Lung (tissue), 11 donors: ENCODE measurements at regions not wholly inside any gene's neighbourhood (a gene's known extent, or its start where the extent isn't known, plus 50 kb on each side); places are given as distances from the start of the nearest gene placed in this dataset.

Source experiments
- ATAC-seq: fragments of 200-7000 bp; cut with Tn5 transposase; one replicate; pipeline ENCODE4 v1.9.1; 2020; ENCODE audit warnings: moderate number of reproducible peaks; ENCODE audit not compliant: insufficient read depth, low FRiP score
- DNase-seq, 3 donors: peaks; one replicate each; pipeline ENCODE4 v3.0.0-alpha.2; 2013 to 2017
- H3K27ac ChIP-seq, 2 donors: one replicate each; pipeline ENCODE4 v1.5.1; 2013; ENCODE audit warnings: mild to moderate bottlenecking in 2 of 2, moderate library complexity in 2 of 2, control low read depth in 1 of 2, inconsistent platforms in 1 of 2, low read depth in 1 of 2, low read length in 1 of 2
- H3K27me3 ChIP-seq, 3 donors: one replicate each; pipeline ENCODE4 v1.5.1; 2013; ENCODE audit warnings: low read length in 2 of 3; ENCODE audit not compliant: control insufficient read depth in 3 of 3, insufficient read depth in 3 of 3
- H3K36me3 ChIP-seq, 4 donors: one replicate each; pipeline ENCODE4 v1.5.1; 2013; ENCODE audit warnings: low read length in 4 of 4, mild to moderate bottlenecking in 1 of 4, moderate library complexity in 1 of 4; ENCODE audit not compliant: control insufficient read depth in 4 of 4, insufficient read depth in 4 of 4
- H3K4me1 ChIP-seq, 5 donors: one replicate each; pipeline ENCODE4 v1.5.1; 2013; ENCODE audit warnings: low read length in 5 of 5, mild to moderate bottlenecking in 2 of 5, moderate library complexity in 1 of 5; ENCODE audit not compliant: control insufficient read depth in 5 of 5, insufficient read depth in 5 of 5
- H3K4me3 ChIP-seq: one replicate; pipeline ENCODE4 v1.5.1; 2013; ENCODE audit warnings: mild to moderate bottlenecking, control low read depth, moderate library complexity
- H3K9ac ChIP-seq, 2 donors: one replicate each; pipeline ENCODE4 v1.5.1; 2013; ENCODE audit warnings: low read length in 2 of 2, control low read depth in 1 of 2; ENCODE audit not compliant: insufficient read depth in 1 of 2
- H3K9me3 ChIP-seq, 4 donors: one replicate each; pipeline ENCODE4 v1.5.1; 2013; ENCODE audit warnings: low read length in 3 of 4, mild to moderate bottlenecking in 1 of 4, moderate library complexity in 1 of 4; ENCODE audit not compliant: control insufficient read depth in 4 of 4, insufficient read depth in 3 of 4
- CTCF ChIP-seq: IDR thresholded peaks from 2 replicates; pipeline ENCODE4 v1.5.1; 2012; ENCODE audit warnings: mild to moderate bottlenecking; ENCODE audit errors: control extremely low read depth, extremely low read depth
- WGBS, 2 donors: extraction: QIAGEN DNeasy Blood & Tissue Kit; methylation state at CpG; one replicate each; pipeline ENCODE4 v1.1.7; 2013; 5-methylcytosine and 5-hydroxymethylcytosine counted together
- donor health status: control.
- donor health status: control.
- donor health status: Bipolar disorder and iron deficiency.
- donor health status: healthy.
- donor health status: DM: yes; HTN: yes; CAD: no.

- WGBS, 2 donors = 42 to 63% methylated on average over 2 of the region's 2 CpGs
- no peak for TF ChIP-seq CTCF
- no peak overlapping the region for H3K9ac ChIP-seq
These were observed 110.0 kb upstream of the ETAA1 start for GRCh38 chr2:67286981-67287759.

GRCh38 chr2:67289271-67289670, 107.9 kb upstream of the ETAA1 start:
- H3K4me1 ChIP-seq = peaks cover 0 to 2% (median 0%) of the 10 kb centered on the region in 5 donors
- TF ChIP-seq CTCF = no peak
- ATAC-seq (no peak), DNase-seq (no peak)
- H3K36me3 ChIP-seq = no peaks in the 10 kb centered on the region
- 73 to 81% methylated on average over 2 of the region's 2 CpGs for WGBS, 2 donors
- no peaks in the 10 kb centered on the region for H3K9me3 ChIP-seq
- no peak overlapping the region for H3K27ac ChIP-seq
- H3K9ac ChIP-seq = no peak overlapping the region
- no peak overlapping the region for H3K4me3 ChIP-seq
- H3K27me3 ChIP-seq = no peaks in the 10 kb centered on the region

More at GRCh38 chr2:67286981-67287759, 110.0 kb upstream of the ETAA1 start:
- DNase-seq (no peak), ATAC-seq (no peak)
- H3K27me3 ChIP-seq = no peaks in the 10 kb centered on the region
- peaks cover 0 to 7% (median 3%) of the 10 kb centered on the region in 5 donors for H3K4me1 ChIP-seq
- no peaks in the 10 kb centered on the region for H3K36me3 ChIP-seq
- no peak overlapping the region for H3K27ac ChIP-seq
- H3K4me3 ChIP-seq = no peak overlapping the region
- H3K9me3 ChIP-seq = no peaks in the 10 kb centered on the region

DNA sequence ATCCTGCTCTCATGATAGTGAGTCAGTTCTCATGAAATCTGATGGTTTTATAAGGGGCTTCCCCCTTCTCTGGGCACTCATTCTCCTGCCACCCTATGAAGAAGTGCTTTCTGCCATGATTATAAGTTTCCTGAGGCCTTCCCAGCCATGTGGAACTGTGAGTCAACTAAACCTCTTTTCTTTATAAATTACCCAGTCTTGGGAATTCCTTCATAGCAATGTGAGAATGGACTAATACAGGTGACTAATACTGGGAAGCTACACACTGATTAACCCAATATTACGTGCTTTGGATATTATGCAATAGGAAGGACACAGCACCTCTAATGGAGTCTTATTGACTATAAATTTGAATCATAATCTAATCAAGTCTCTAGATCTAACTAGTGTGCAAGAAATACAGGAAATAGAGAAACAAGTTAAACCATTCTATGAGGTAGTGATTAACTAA, 107.2 kb upstream of the ETAA1 start:
- Histone ChIP-seq H3K4me1 (peaks cover 0 to 3% (median 0%) of the 10 kb centered on the region in 5 donors), H3K27me3 (no peaks in the 10 kb centered on the region), H3K9ac (no peak overlapping the region), H3K27ac (no peak overlapping the region), H3K36me3 (no peaks in the 10 kb centered on the region), H3K9me3 (no peaks in the 10 kb centered on the region), H3K4me3 (no peak overlapping the region)
- DNase-seq (no peak), ATAC-seq (no peak)
- TF ChIP-seq CTCF = no peak
- WGBS, 2 donors = 60 to 76% methylated on average over 1 of the region's 1 CpG
